ENCODE measurements at regions not wholly inside any gene's neighbourhood (a gene's known extent, or its start where the extent isn't known, plus 50 kb on each side); places are given as distances from the start of the nearest gene placed in this dataset.

DNA sequence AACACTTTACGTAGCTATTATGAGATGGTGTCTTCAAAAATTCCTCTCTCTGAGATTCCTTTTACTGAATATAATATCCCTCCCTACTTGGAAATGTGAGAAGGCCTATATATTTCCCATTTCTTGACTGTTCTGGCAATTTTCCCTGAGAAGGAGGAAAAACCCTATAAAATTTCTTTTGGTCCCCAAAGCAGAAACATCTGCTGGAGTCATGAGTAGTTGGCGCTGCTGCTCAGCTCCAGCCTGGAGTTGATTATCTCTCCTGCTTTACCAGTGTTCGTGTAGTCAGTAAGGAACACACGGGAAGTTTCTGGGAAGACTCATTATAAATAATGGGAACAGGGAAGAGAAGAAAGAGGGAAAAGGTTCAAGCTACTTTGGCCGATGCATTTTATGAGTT is 680.1 kb downstream of the EPHA3 start:
- no peaks in the 10 kb centered on the region for H3K4me1 Mint-ChIP-seq (ENCODE audit: low read depth)
- no peak for DNase-seq
- H3K36me3 Mint-ChIP-seq (ENCODE audit: low read depth) = no peaks in the 10 kb centered on the region
- no peak overlapping the region for H3K4me3 Mint-ChIP-seq
- no peaks in the 10 kb centered on the region; the same call in 1 of the 2 replicates for H3K27me3 Mint-ChIP-seq (ENCODE audit: insufficient read depth)
- peaks cover 35% of the 10 kb centered on the region for H3K9me3 Mint-ChIP-seq
- TF ChIP-seq, protein P1, sequence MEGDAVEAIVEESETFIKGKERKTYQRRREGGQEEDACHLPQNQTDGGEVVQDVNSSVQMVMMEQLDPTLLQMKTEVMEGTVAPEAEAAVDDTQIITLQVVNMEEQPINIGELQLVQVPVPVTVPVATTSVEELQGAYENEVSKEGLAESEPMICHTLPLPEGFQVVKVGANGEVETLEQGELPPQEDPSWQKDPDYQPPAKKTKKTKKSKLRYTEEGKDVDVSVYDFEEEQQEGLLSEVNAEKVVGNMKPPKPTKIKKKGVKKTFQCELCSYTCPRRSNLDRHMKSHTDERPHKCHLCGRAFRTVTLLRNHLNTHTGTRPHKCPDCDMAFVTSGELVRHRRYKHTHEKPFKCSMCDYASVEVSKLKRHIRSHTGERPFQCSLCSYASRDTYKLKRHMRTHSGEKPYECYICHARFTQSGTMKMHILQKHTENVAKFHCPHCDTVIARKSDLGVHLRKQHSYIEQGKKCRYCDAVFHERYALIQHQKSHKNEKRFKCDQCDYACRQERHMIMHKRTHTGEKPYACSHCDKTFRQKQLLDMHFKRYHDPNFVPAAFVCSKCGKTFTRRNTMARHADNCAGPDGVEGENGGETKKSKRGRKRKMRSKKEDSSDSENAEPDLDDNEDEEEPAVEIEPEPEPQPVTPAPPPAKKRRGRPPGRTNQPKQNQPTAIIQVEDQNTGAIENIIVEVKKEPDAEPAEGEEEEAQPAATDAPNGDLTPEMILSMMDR (IDR thresholded peaks at IDR 0.05) = no peak
- H3K27ac Mint-ChIP-seq = no peak overlapping the region

DNA sequence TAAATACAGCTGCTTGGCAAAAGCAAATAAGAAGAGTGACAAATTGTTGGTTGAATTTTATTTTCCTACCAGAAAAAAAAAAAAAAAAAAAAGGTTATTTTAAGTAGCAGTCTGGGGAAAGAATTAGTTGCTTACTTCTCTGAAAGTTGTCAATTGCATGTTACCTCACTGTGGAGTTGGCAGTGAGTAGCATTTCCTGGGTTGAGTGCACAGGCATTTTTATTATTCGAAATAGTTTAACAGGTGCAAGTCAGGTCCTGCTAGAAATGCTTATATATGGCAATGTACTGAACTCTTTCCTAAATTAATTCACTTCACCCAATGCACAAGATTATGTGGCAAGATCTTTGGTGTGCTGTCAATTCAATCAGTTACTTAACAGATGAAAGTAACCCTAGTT is 680.6 kb downstream of the EPHA3 start:
- no peaks in the 10 kb centered on the region for H3K4me1 Mint-ChIP-seq (ENCODE audit: low read depth)
- H3K9me3 Mint-ChIP-seq = peaks cover 39% of the 10 kb centered on the region
- no peak for DNase-seq
- no peaks in the 10 kb centered on the region for H3K36me3 Mint-ChIP-seq (ENCODE audit: low read depth)
- no peaks in the 10 kb centered on the region; the same call in 1 of the 2 replicates for H3K27me3 Mint-ChIP-seq (ENCODE audit: insufficient read depth)
- no peak overlapping the region for H3K27ac Mint-ChIP-seq
- H3K4me3 Mint-ChIP-seq = no peak overlapping the region
- TF ChIP-seq, protein P1 (IDR thresholded peaks at IDR 0.05) = no peak

DNA sequence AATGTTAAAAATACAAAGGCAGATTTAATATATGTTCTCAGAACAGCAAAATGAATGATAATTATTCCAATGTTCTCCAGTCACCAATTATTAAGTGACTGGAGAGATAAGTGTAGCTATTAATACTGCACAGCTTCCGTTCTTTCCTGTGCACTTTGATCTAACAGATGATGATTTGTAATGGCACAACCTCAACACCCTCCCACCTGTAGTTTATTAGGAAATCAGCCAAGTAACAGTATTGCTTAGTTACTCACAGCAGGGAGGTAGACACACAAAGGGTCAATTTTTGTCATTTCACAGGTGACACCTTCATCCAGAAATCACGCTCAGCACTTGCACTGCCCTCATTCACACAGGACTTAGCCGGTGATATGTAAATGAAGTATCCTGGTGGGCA is 688.1 kb downstream of the EPHA3 start:
- Mint-ChIP-seq H3K27ac (no peak overlapping the region), H3K4me3 (no peak overlapping the region), H3K4me1 (ENCODE audit: low read depth) (no peaks in the 10 kb centered on the region), H3K9me3 (peaks cover 19% of the 10 kb centered on the region), H3K27me3 (ENCODE audit: insufficient read depth) (no peaks in the 10 kb centered on the region), H3K36me3 (ENCODE audit: low read depth) (no peaks in the 10 kb centered on the region)
- no peak for DNase-seq
- TF ChIP-seq, protein P1 (IDR thresholded peaks at IDR 0.05) = no peak

DNA sequence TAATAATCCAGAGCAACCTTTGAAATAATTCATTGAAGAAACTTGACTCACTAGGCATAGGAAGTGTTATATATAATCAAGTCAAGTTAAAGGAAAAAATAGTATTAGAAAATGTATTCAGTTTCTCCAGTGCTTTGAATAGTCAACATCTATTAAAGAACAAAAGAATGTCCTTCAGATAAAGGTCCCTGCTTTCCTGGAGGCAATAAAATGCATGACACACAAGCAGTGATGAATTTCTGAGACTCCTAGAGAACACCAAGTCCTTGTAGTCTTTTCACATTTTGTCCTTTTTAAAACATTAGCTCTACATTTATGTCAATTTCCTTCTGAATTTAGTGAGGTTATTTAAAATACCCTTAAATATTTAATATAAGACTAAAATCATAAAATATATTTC is 695.5 kb downstream of the EPHA3 start:
- H3K9me3 Mint-ChIP-seq = peaks cover 5% of the 10 kb centered on the region
- no peak for DNase-seq

DNA sequence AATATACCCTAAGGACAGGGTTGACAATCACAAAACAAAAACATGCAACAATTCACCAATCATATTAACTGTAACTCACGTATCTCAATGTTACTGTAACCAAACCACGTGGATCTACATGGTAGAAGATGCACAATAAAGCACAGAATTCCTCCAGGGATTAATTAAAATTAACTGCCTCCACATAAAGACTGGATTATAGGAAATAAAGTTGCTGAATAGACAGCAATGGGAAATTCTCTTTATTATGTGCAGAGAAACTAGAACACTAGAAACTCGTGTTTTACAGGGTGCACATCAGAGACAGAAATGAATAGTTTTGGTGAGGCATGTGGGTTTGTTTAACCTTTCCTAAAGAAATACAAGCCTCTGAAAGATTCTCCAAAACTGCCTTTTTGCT is 696.3 kb downstream of the EPHA3 start:
- Mint-ChIP-seq H3K36me3 (ENCODE audit: low read depth) (no peaks in the 10 kb centered on the region), H3K27me3 (ENCODE audit: insufficient read depth) (no peaks in the 10 kb centered on the region), H3K4me3 (no peak overlapping the region), H3K9me3 (peaks cover 5% of the 10 kb centered on the region), H3K27ac (no peak overlapping the region), H3K4me1 (ENCODE audit: low read depth) (no peaks in the 10 kb centered on the region)
- DNase-seq = no peak
- TF ChIP-seq, protein P1 (IDR thresholded peaks at IDR 0.05) = no peak

More for the DNA sequence above, 695.5 kb downstream of the EPHA3 start:
- no peaks in the 10 kb centered on the region for H3K4me1 Mint-ChIP-seq (ENCODE audit: low read depth)
- no peak overlapping the region for H3K4me3 Mint-ChIP-seq
- TF ChIP-seq, protein P1 (IDR thresholded peaks at IDR 0.05) = no peak
- H3K27ac Mint-ChIP-seq = no peak overlapping the region
- H3K27me3 Mint-ChIP-seq (ENCODE audit: insufficient read depth) = no peaks in the 10 kb centered on the region
- no peaks in the 10 kb centered on the region for H3K36me3 Mint-ChIP-seq (ENCODE audit: low read depth)

DNA sequence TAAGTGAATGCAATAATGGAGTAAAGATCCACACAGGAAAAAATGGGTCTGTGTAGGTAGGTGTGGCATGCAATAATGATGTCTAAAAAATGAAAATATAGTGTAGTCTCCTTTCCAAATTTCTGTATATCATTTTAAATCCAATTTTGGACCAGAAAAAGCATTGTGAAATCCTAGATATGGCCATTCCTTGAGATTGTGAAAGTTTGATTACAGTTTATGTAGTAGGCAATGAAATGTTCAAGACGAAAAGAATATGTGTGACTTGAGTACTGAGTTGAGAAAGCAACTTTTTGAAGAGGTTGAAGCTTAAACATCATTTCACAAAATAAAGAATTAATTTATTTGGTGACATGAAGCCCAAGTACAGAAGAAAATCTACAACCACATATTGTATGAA is 698.7 kb downstream of the EPHA3 start:
- no peak for DNase-seq
- Mint-ChIP-seq H3K4me3 (no peak overlapping the region), H3K27me3 (ENCODE audit: insufficient read depth) (no peaks in the 10 kb centered on the region), H3K9me3 (no peaks in the 10 kb centered on the region; the same call in 1 of the 2 replicates), H3K27ac (no peak overlapping the region), H3K4me1 (ENCODE audit: low read depth) (no peaks in the 10 kb centered on the region), H3K36me3 (ENCODE audit: low read depth) (no peaks in the 10 kb centered on the region)
- TF ChIP-seq, protein P1 (IDR thresholded peaks at IDR 0.05) = no peak
